B cell (primary cell): ENCODE measurements at regions not wholly inside any gene's neighbourhood (a gene's known extent, or its start where the extent isn't known, plus 50 kb on each side); places are given as distances from the start of the nearest gene placed in this dataset.

ENCODE experiments used
- ATAC-seq: fragments of 200-7000 bp; cut with Tn5 transposase; one replicate; pipeline ENCODE4 v1.10.0; 2021; ENCODE audit warnings: low read depth, mild to moderate bottlenecking, moderate number of reproducible peaks, moderate library complexity
- CTCF ChIA-PET: fragments of 350-600 bp; sonication (Branson Sonifier 250); formaldehyde crosslinking; loops from one replicate; lab custom pipeline; 2021; ENCODE audit warnings: antibody characterized with exemption, inconsistent platforms; lab: Charles Lee
- POLR2A ChIA-PET: fragments of 350-600 bp; sonication (Branson Sonifier 250); formaldehyde crosslinking; loops from one replicate; lab custom pipeline; 2021; ENCODE audit warnings: antibody characterized with exemption; lab: Charles Lee
- DNase-seq: peaks from one replicate; pipeline ENCODE4 v3.0.0; 2013
- H2AFZ ChIP-seq: 2 replicates; pipeline ENCODE4 v1.6.1; 2012; ENCODE audit warnings: mild to moderate bottlenecking, low read depth, low read length; ENCODE audit not compliant: insufficient read depth, poor library complexity, severe bottlenecking
- H3K27ac ChIP-seq, 2 donors: 1 replicate in 1 of 2; 2 replicates in 1 of 2; pipeline ENCODE4 v1.5.1; 2012 to 2013; ENCODE audit warnings: low read length in 2 of 2, mild to moderate bottlenecking in 2 of 2, moderate library complexity in 1 of 2
- H3K27me3 ChIP-seq, 4 experiments: fragments of 200-600 bp in 1 of 4; sonication (generic) in 1 of 4; replicated peaks in 1 of 4; 1 replicate in 2 of 4; 2 replicates in 2 of 4; pipeline versions ENCODE4 v1.6.1 to v1.7.0; 2013 to 2016; ENCODE audit warnings: low read length in 3 of 4, mild to moderate bottlenecking in 2 of 4, mixed read lengths in 1 of 4, moderate library complexity in 1 of 4; ENCODE audit not compliant: insufficient read depth in 4 of 4, control insufficient read depth in 3 of 4; ENCODE audit errors: control extremely low read depth in 1 of 4
- H3K36me3 ChIP-seq, 2 experiments: replicated peaks in 1 of 2; 1 replicate in 1 of 2; 2 replicates in 1 of 2; pipeline versions ENCODE4 v1.6.1 to v1.7.1; 2013; ENCODE audit warnings: low read length in 1 of 2; ENCODE audit not compliant: insufficient read depth in 2 of 2, control insufficient read depth in 1 of 2; ENCODE audit errors: control extremely low read depth in 1 of 2, extremely low read depth in 1 of 2
- H3K4me1 ChIP-seq, 2 donors: fragments of 200-600 bp in 1 of 2; sonication (generic) in 1 of 2; 1 replicate in 1 of 2; 2 replicates in 1 of 2; pipeline versions ENCODE4 v1.5.1 to v1.6.1; 2013 to 2017; ENCODE audit warnings: low read length in 2 of 2; ENCODE audit not compliant: control insufficient read depth in 2 of 2, insufficient read depth in 2 of 2
- H3K4me2 ChIP-seq: replicated peaks from 2 replicates; pipeline ENCODE3; 2012; ENCODE audit warnings: mild to moderate bottlenecking, low read depth, low read length; ENCODE audit not compliant: poor library complexity, severe bottlenecking
- H3K4me3 ChIP-seq, 5 experiments: fragments of 200-600 bp in 1 of 5; sonication (generic) in 1 of 5; 1 replicate in 3 of 5; 2 replicates in 2 of 5; pipeline versions ENCODE4 v1.5.1 to v1.7.0; 2011 to 2016; ENCODE audit warnings: low read length in 4 of 5, mild to moderate bottlenecking in 4 of 5, low read depth in 2 of 5, control low read depth in 1 of 5, moderate library complexity in 1 of 5; ENCODE audit not compliant: insufficient read depth in 1 of 5; ENCODE audit errors: control extremely low read depth in 1 of 5, extremely low read depth in 1 of 5
- H3K79me2 ChIP-seq: fragments of 200-600 bp; sonication (generic); one replicate; pipeline ENCODE4 v1.6.0; 2016; ENCODE audit warnings: low read length; ENCODE audit not compliant: control insufficient read depth, insufficient read depth
- H3K9ac ChIP-seq: fragments of 200-600 bp; sonication (generic); 2 replicates; pipeline ENCODE4 v1.6.1; 2017; ENCODE audit warnings: mild to moderate bottlenecking, low read length, moderate library complexity
- H3K9me3 ChIP-seq, 3 donors: one replicate each; pipeline versions ENCODE4 v1.6.1 to v1.7.1; 2013; ENCODE audit warnings: low read length in 2 of 3; ENCODE audit not compliant: control insufficient read depth in 2 of 3, insufficient read depth in 1 of 3; ENCODE audit errors: control extremely low read depth in 1 of 3
- H4K20me1 ChIP-seq: 2 replicates; pipeline ENCODE4 v1.6.0; 2012; ENCODE audit warnings: mild to moderate bottlenecking, low read length; ENCODE audit not compliant: insufficient read depth, control insufficient read depth, poor library complexity, severe bottlenecking
- H3K27ac Mint-ChIP-seq: one replicate; pipeline ENCODE4 v1.8.0; 2021; ENCODE audit warnings: mixed read lengths
- H3K27me3 Mint-ChIP-seq: one replicate; pipeline ENCODE4 v1.8.0; 2021; ENCODE audit warnings: mixed read lengths
- H3K4me1 Mint-ChIP-seq: one replicate; pipeline ENCODE4 v1.8.0; 2021; ENCODE audit warnings: mixed read lengths
- H3K4me3 Mint-ChIP-seq: one replicate; pipeline ENCODE4 v1.8.0; 2021; ENCODE audit warnings: mixed read lengths
- H3K9me3 Mint-ChIP-seq: one replicate; pipeline ENCODE4 v1.8.0; 2022; ENCODE audit warnings: mixed read lengths; ENCODE audit not compliant: insufficient read depth
- EZH2 ChIP-seq: IDR thresholded peaks from 2 replicates; pipeline ENCODE4 v1.6.1; 2012; ENCODE audit warnings: borderline replicate concordance, low read depth, mild to moderate bottlenecking, moderate library complexity, low read length; ENCODE audit not compliant: insufficient read depth, poor library complexity, severe bottlenecking
- WGBS: methylation state at CpG from one replicate; pipeline ENCODE4 v1.1.5; 2013; ENCODE audit warnings: missing lambda C conversion rate; ENCODE audit not compliant: insufficient coverage; 5-methylcytosine and 5-hydroxymethylcytosine counted together
- intact Hi-C: fragments of 100-400 bp; cut with micrococcal nuclease; formaldehyde crosslinking; loops from one replicate; pipeline ENCODE4 v1.10.0; 2022
- TF ChIP-seq, protein P1 (sequence below): fragments of 200-600 bp; IDR thresholded peaks from one replicate; pipeline ENCODE4 v1.8.0; 2022; ENCODE audit warnings: antibody characterized with exemption, mild to moderate bottlenecking

DNA sequence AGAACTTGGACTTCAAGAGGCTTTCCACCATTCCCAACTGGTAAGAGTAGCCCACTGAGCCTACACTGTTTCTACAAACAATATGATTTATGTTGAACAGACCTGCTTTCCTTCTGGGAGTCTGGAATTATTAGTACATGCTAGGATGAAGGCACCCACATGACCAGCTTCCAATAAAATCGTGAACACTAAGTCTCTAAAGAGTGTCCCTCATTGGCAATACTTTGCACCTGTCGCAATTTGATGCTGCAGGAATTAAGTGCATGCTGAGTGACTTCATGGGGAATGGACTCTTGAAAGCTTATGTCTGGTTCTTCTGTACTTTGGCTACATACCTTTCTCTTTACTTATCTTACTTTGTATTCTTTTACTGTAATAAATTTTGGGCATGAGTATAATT is 305.2 kb upstream of the GHITM start:
- Mint-ChIP-seq H3K4me1 (no peaks in the 10 kb centered on the region), H3K27ac (no peak overlapping the region), H3K9me3 (peaks cover 2% of the 10 kb centered on the region), H3K4me3 (no peak overlapping the region), H3K27me3 (no peaks in the 10 kb centered on the region)
- Histone ChIP-seq H3K4me1 (no peaks in the 10 kb centered on the region), H3K4me2 (no peak overlapping the region), H3K9ac (no peak overlapping the region), H3K36me3 (no peaks in the 10 kb centered on the region), H4K20me1 (no peaks in the 10 kb centered on the region), H3K9me3 (peaks cover 0 to 3% (median 0%) of the 10 kb centered on the region in 3 donors), H3K27ac (no peak overlapping the region), H3K79me2 (no peaks in the 10 kb centered on the region), H3K4me3 (no peak overlapping the region), H3K27me3 (no peaks in the 10 kb centered on the region), H2AFZ (no peak overlapping the region)
- DNase-seq (no peak), ATAC-seq (no peak)
- ChIA-PET POLR2A (no interaction called here), CTCF (no interaction called here)
- no CpG with 5 or more reads among the region's 2 CpGs for WGBS
- TF ChIP-seq, protein P1, sequence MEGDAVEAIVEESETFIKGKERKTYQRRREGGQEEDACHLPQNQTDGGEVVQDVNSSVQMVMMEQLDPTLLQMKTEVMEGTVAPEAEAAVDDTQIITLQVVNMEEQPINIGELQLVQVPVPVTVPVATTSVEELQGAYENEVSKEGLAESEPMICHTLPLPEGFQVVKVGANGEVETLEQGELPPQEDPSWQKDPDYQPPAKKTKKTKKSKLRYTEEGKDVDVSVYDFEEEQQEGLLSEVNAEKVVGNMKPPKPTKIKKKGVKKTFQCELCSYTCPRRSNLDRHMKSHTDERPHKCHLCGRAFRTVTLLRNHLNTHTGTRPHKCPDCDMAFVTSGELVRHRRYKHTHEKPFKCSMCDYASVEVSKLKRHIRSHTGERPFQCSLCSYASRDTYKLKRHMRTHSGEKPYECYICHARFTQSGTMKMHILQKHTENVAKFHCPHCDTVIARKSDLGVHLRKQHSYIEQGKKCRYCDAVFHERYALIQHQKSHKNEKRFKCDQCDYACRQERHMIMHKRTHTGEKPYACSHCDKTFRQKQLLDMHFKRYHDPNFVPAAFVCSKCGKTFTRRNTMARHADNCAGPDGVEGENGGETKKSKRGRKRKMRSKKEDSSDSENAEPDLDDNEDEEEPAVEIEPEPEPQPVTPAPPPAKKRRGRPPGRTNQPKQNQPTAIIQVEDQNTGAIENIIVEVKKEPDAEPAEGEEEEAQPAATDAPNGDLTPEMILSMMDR, result no peak
- TF ChIP-seq EZH2, result no peak
- intact Hi-C loops, result no loop called here

DNA sequence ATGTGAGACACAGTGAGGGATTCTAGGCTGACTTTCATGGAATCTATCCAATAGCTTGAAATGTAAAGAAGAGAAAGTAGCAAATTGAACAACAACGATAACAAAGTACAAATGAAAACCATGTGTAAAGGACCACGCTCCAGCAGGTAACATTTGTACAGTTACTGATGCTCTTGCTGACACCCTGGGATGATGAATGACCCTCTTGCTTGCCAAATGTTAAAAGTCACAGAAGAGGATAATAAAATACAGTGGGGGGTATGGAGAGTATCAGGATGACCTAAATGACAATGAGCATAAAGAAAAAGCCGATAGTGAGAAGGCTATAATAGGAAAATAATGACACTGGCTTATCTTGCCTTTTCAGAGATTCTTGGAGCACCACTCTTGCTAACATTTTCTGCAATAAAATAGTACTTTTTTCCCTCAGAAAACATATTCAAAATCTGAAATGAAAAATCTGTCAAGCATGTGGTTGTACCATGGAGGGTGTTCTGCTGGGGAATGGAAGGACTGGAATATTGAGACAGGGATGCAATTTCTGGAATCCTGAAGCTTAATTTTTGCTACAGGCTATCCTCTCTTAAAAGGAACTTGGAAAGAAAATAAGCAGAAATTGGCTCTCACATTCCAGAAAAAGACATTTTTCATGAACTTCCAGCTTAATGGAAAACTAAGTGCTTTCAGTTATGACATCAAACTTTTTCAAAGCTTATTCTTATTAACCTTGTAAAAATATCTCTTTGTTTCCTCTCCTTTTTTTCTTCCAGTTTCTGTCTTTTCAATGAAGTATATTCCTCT is 303.2 kb upstream of the GHITM start:
- DNase-seq (no peak), ATAC-seq (no peak)
- no peak overlapping the region for H3K4me3 Mint-ChIP-seq
- Histone ChIP-seq H3K4me2 (no peak overlapping the region), H3K36me3 (no peaks in the 10 kb centered on the region), H3K27ac (no peak overlapping the region), H3K9me3 (peaks cover 0 to 3% (median 0%) of the 10 kb centered on the region in 3 donors), H3K27me3 (no peaks in the 10 kb centered on the region), H2AFZ (no peak overlapping the region), H4K20me1 (no peaks in the 10 kb centered on the region), H3K4me1 (no peaks in the 10 kb centered on the region), H3K9ac (no peak overlapping the region), H3K79me2 (no peaks in the 10 kb centered on the region), H3K4me3 (no peak overlapping the region)
- no peaks in the 10 kb centered on the region for H3K9me3 Mint-ChIP-seq
- no peaks in the 10 kb centered on the region for H3K27me3 Mint-ChIP-seq
- H3K4me1 Mint-ChIP-seq, result no peaks in the 10 kb centered on the region
- ChIA-PET POLR2A (no interaction called here), CTCF (no interaction called here)
- TF ChIP-seq EZH2, result no peak
- TF ChIP-seq, protein P1, result no peak
- H3K27ac Mint-ChIP-seq, result no peak overlapping the region
- intact Hi-C loops, result no loop called here
- WGBS, result 88% methylated on average over 2 of the region's 3 CpGs
